ENCODE measurements at regions not wholly inside any gene's neighbourhood (a gene's known extent, or its start where the extent isn't known, plus 50 kb on each side); places are given as distances from the start of the nearest gene placed in this dataset.

- ChIA-PET CTCF (interaction anchor here (0.7 kb wide), 1 partner anchor 88 kb away, joined by 3 read pairs; no protein-coding TSS in a partner anchor), POLR2A (no interaction called here)
These were observed 951.2 kb upstream of the PHF14 start for GRCh38 chr7:10022480-10022879.

DNA sequence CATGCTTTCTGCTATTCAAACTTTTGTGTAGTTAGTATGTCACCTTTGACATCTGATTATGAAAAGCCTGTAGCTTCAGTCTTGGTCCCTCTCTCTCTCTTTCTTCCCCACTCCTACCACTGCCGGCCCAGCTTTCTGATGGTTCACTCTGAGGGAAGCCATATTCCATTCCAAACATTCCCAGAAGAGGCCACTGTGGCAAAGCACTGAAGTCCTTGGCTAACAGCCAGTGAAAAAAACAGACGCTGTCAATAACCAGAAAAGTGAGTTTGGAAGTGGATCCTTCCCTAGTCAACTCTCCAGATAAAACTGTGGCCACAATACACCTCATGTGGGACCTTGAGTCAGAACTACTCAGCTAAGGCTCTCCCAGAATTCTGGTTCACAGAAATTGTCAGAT is 950.7 kb upstream of the PHF14 start:
- Mint-ChIP-seq H3K4me1 (no peaks in the 10 kb centered on the region), H3K36me3 (no peaks in the 10 kb centered on the region), H3K27ac (no peak overlapping the region), H3K27me3 (ENCODE audit: low read depth) (no peaks in the 10 kb centered on the region), H3K9me3 (peaks cover 7% of the 10 kb centered on the region), H3K4me3 (no peak overlapping the region)
- ATAC-seq (peak; percentile 97), DNase-seq (ENCODE audit: low spot score) (peak; percentile 33)
- ChIA-PET POLR2A (interaction anchor here (0.5 kb wide), 1 partner anchor 19 kb away, joined by 4 read pairs; no protein-coding TSS in a partner anchor), CTCF (interaction anchor here (0.7 kb wide), 1 partner anchor 87 kb away, joined by 3 read pairs; no protein-coding TSS in a partner anchor)
- TF ChIP-seq, protein P1, sequence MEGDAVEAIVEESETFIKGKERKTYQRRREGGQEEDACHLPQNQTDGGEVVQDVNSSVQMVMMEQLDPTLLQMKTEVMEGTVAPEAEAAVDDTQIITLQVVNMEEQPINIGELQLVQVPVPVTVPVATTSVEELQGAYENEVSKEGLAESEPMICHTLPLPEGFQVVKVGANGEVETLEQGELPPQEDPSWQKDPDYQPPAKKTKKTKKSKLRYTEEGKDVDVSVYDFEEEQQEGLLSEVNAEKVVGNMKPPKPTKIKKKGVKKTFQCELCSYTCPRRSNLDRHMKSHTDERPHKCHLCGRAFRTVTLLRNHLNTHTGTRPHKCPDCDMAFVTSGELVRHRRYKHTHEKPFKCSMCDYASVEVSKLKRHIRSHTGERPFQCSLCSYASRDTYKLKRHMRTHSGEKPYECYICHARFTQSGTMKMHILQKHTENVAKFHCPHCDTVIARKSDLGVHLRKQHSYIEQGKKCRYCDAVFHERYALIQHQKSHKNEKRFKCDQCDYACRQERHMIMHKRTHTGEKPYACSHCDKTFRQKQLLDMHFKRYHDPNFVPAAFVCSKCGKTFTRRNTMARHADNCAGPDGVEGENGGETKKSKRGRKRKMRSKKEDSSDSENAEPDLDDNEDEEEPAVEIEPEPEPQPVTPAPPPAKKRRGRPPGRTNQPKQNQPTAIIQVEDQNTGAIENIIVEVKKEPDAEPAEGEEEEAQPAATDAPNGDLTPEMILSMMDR (IDR thresholded peaks at IDR 0.05): no peak
- TF ChIP-seq GABPB1 (CRISPR knock-in tag; IDR thresholded peaks at IDR 0.05) (no peak), MYBL2 (CRISPR knock-in tag; IDR thresholded peaks at IDR 0.05) (no peak), ZNF396 (CRISPR knock-in tag; IDR thresholded peaks at IDR 0.05; ENCODE audit: borderline replicate concordance) (no peak), ATF1 (CRISPR knock-in tag; IDR thresholded peaks at IDR 0.05) (no peak), ZNF232 (CRISPR knock-in tag; IDR thresholded peaks at IDR 0.05) (no peak)
- TF ChIP-seq, protein P2, sequence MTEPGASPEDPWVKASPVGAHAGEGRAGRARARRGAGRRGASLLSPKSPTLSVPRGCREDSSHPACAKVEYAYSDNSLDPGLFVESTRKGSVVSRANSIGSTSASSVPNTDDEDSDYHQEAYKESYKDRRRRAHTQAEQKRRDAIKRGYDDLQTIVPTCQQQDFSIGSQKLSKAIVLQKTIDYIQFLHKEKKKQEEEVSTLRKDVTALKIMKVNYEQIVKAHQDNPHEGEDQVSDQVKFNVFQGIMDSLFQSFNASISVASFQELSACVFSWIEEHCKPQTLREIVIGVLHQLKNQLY (CRISPR knock-in tag; IDR thresholded peaks at IDR 0.05): no peak
- TF ChIP-seq, protein P3, sequence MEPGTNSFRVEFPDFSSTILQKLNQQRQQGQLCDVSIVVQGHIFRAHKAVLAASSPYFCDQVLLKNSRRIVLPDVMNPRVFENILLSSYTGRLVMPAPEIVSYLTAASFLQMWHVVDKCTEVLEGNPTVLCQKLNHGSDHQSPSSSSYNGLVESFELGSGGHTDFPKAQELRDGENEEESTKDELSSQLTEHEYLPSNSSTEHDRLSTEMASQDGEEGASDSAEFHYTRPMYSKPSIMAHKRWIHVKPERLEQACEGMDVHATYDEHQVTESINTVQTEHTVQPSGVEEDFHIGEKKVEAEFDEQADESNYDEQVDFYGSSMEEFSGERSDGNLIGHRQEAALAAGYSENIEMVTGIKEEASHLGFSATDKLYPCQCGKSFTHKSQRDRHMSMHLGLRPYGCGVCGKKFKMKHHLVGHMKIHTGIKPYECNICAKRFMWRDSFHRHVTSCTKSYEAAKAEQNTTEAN (CRISPR knock-in tag; IDR thresholded peaks at IDR 0.05): no peak

More at GRCh38 chr7:10022480-10022879, 951.2 kb upstream of the PHF14 start:
- Mint-ChIP-seq H3K4me3 (no peak overlapping the region), H3K4me1 (no peaks in the 10 kb centered on the region), H3K9me3 (peaks cover 7% of the 10 kb centered on the region), H3K27me3 (ENCODE audit: low read depth) (no peaks in the 10 kb centered on the region), H3K27ac (no peak overlapping the region), H3K36me3 (no peaks in the 10 kb centered on the region)
- DNase-seq (ENCODE audit: low spot score): no peak
- no peak for ATAC-seq
- no peak for TF ChIP-seq ZNF263 (CRISPR knock-in tag; IDR thresholded peaks at IDR 0.05; ENCODE audit: low read depth)

- no peaks in the 10 kb centered on the region for H3K27me3 Mint-ChIP-seq (ENCODE audit: low read depth)
- H3K9me3 Mint-ChIP-seq: no peaks in the 10 kb centered on the region
- peak; percentile 52 for ATAC-seq
- ChIA-PET POLR2A (no interaction called here), CTCF (no interaction called here)
- no peak for DNase-seq (ENCODE audit: low spot score)
- no peak overlapping the region for H3K4me3 Mint-ChIP-seq
- no peaks in the 10 kb centered on the region for H3K36me3 Mint-ChIP-seq
- H3K27ac Mint-ChIP-seq: no peak overlapping the region
- peaks cover 11% of the 10 kb centered on the region for H3K4me1 Mint-ChIP-seq
- no peak for TF ChIP-seq RELA (CRISPR knock-in tag; IDR thresholded peaks at IDR 0.05; ENCODE audit: borderline replicate concordance)
- TF ChIP-seq, protein P4, sequence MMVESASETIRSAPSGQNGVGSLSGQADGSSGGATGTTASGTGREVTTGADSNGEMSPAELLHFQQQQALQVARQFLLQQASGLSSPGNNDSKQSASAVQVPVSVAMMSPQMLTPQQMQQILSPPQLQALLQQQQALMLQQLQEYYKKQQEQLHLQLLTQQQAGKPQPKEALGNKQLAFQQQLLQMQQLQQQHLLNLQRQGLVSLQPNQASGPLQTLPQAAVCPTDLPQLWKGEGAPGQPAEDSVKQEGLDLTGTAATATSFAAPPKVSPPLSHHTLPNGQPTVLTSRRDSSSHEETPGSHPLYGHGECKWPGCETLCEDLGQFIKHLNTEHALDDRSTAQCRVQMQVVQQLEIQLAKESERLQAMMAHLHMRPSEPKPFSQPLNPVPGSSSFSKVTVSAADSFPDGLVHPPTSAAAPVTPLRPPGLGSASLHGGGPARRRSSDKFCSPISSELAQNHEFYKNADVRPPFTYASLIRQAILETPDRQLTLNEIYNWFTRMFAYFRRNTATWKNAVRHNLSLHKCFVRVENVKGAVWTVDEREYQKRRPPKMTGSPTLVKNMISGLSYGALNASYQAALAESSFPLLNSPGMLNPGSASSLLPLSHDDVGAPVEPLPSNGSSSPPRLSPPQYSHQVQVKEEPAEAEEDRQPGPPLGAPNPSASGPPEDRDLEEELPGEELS (CRISPR knock-in tag; IDR thresholded peaks at IDR 0.05): no peak
- TF ChIP-seq ERG (CRISPR knock-in tag; IDR thresholded peaks at IDR 0.05): no peak
- no peak for TF ChIP-seq TCF7 (CRISPR knock-in tag; IDR thresholded peaks at IDR 0.05; ENCODE audit: low read depth)
- TF ChIP-seq MXD4 (CRISPR knock-in tag; IDR thresholded peaks at IDR 0.05; ENCODE audit: borderline replicate concordance): no peak
- no peak for TF ChIP-seq ZBTB21 (CRISPR knock-in tag; IDR thresholded peaks at IDR 0.05; ENCODE audit: borderline replicate concordance)
- no peak for TF ChIP-seq ZNF416 (CRISPR knock-in tag; IDR thresholded peaks at IDR 0.05)
- no peak for TF ChIP-seq ZNF425 (CRISPR knock-in tag; conservative IDR thresholded peaks at IDR 0.05)
- TF ChIP-seq ELF4 (CRISPR knock-in tag; IDR thresholded peaks at IDR 0.05; ENCODE audit: low read depth): no peak
- TF ChIP-seq, protein P5, sequence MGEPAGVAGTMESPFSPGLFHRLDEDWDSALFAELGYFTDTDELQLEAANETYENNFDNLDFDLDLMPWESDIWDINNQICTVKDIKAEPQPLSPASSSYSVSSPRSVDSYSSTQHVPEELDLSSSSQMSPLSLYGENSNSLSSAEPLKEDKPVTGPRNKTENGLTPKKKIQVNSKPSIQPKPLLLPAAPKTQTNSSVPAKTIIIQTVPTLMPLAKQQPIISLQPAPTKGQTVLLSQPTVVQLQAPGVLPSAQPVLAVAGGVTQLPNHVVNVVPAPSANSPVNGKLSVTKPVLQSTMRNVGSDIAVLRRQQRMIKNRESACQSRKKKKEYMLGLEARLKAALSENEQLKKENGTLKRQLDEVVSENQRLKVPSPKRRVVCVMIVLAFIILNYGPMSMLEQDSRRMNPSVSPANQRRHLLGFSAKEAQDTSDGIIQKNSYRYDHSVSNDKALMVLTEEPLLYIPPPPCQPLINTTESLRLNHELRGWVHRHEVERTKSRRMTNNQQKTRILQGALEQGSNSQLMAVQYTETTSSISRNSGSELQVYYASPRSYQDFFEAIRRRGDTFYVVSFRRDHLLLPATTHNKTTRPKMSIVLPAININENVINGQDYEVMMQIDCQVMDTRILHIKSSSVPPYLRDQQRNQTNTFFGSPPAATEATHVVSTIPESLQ (CRISPR knock-in tag; IDR thresholded peaks at IDR 0.05): no peak
- no peak for TF ChIP-seq FOXJ3 (CRISPR knock-in tag; IDR thresholded peaks at IDR 0.05; ENCODE audit: borderline replicate concordance)
These were observed 938.7 kb upstream of the PHF14 start for GRCh38 chr7:10034843-10035556.

All from WTC11 (cell line).